Sigmoid colon (tissue), 6 donors: ENCODE measurements at regions not wholly inside any gene's neighbourhood (a gene's known extent, or its start where the extent isn't known, plus 50 kb on each side); places are given as distances from the start of the nearest gene placed in this dataset.
A peak's percentile ranks its signal among the peaks of the same experiment; 100 is the strongest.

Experiments used
- DNase-seq: peaks from one replicate; pipeline ENCODE4 v3.0.0-alpha.2; 2019
- H3K27ac ChIP-seq, 4 donors: fragments of 200-600 bp; sonication (generic); one replicate each; pipeline ENCODE4 v1.5.1; 2016 to 2019; ENCODE audit warnings: mild to moderate bottlenecking in 1 of 4
- H3K27me3 ChIP-seq, 3 donors: fragments of 200-600 bp; sonication (generic); one replicate each; pipeline ENCODE4 v1.5.1; 2019; ENCODE audit warnings: mild to moderate bottlenecking in 1 of 3
- H3K36me3 ChIP-seq, 4 donors: fragments of 200-600 bp; sonication (generic); one replicate each; pipeline ENCODE4 v1.5.1; 2016 to 2019
- H3K4me1 ChIP-seq, 4 donors: fragments of 200-600 bp; sonication (generic); one replicate each; pipeline ENCODE4 v1.5.1; 2017 to 2019
- H3K4me3 ChIP-seq, 4 donors: fragments of 200-600 bp; sonication (generic); one replicate each; pipeline ENCODE4 v1.5.1; 2017 to 2019; ENCODE audit warnings: mild to moderate bottlenecking in 2 of 4, moderate library complexity in 1 of 4
- H3K9me3 ChIP-seq, 4 donors: fragments of 200-600 bp in 3 of 4; sonication (generic) in 3 of 4; one replicate each; pipeline versions ENCODE4 v1.5.1 to v1.6.1; 2013 to 2019
- EP300 ChIP-seq, 4 donors: sonication (generic); formaldehyde crosslinking; IDR thresholded peaks; one replicate each; pipeline ENCODE4 v1.6.1; 2017; ENCODE audit warnings: antibody characterized with exemption in 4 of 4
- POLR2A ChIP-seq, 2 donors: fragments of 450-650 bp; IDR thresholded peaks; one replicate each; pipeline ENCODE4 v1.6.1; 2016; ENCODE audit warnings: antibody characterized with exemption in 2 of 2, mild to moderate bottlenecking in 2 of 2, moderate library complexity in 2 of 2
- POLR2AphosphoS5 ChIP-seq, 4 donors: sonication (generic); formaldehyde crosslinking; IDR thresholded peaks; one replicate each; pipeline ENCODE4 v1.6.1; 2017; ENCODE audit warnings: antibody characterized with exemption in 4 of 4
- WGBS, 2 donors: extraction: QIAGEN DNeasy Blood & Tissue Kit; methylation state at CpG; one replicate each; pipeline ENCODE4 v1.1.7; 2013; 5-methylcytosine and 5-hydroxymethylcytosine counted together
- intact Hi-C: fragments of 100-400 bp; cut with DNase I; formaldehyde crosslinking; loops from one replicate; pipeline ENCODE4 v1.15.1; 2023
- TF ChIP-seq, protein P1 (sequence below), 4 experiments: fragments of 450-650 bp in 3 of 4; fragments of 200-600 bp in 1 of 4; IDR thresholded peaks; one replicate each; pipeline ENCODE4 v1.5.1; 2016 to 2019; ENCODE audit warnings: antibody characterized with exemption in 4 of 4, mild to moderate bottlenecking in 3 of 4, moderate library complexity in 2 of 4
- donor health status: healthy with polysubstance abuse.
- donor health status: healthy.

- H3K4me1 ChIP-seq = peaks cover 0 to 58% (median 57%) of the 10 kb centered on the region in 4 donors
- H3K4me3 ChIP-seq = no peak overlapping the region
- no peaks in the 10 kb centered on the region for H3K9me3 ChIP-seq
- WGBS, 2 donors = 73 to 89% methylated on average over 4 of the region's 4 CpGs
- H3K27ac ChIP-seq = peak overlapping the region in 1 of 4 donors; percentile 77
- no peak for TF ChIP-seq POLR2AphosphoS5 (IDR thresholded peaks at IDR 0.05)
- no peak for TF ChIP-seq POLR2A (IDR thresholded peaks at IDR 0.05)
- TF ChIP-seq, protein P1, sequence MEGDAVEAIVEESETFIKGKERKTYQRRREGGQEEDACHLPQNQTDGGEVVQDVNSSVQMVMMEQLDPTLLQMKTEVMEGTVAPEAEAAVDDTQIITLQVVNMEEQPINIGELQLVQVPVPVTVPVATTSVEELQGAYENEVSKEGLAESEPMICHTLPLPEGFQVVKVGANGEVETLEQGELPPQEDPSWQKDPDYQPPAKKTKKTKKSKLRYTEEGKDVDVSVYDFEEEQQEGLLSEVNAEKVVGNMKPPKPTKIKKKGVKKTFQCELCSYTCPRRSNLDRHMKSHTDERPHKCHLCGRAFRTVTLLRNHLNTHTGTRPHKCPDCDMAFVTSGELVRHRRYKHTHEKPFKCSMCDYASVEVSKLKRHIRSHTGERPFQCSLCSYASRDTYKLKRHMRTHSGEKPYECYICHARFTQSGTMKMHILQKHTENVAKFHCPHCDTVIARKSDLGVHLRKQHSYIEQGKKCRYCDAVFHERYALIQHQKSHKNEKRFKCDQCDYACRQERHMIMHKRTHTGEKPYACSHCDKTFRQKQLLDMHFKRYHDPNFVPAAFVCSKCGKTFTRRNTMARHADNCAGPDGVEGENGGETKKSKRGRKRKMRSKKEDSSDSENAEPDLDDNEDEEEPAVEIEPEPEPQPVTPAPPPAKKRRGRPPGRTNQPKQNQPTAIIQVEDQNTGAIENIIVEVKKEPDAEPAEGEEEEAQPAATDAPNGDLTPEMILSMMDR (IDR thresholded peaks at IDR 0.05) = no peak
- no peak for TF ChIP-seq EP300 (IDR thresholded peaks at IDR 0.05)
- DNase-seq = peak; percentile 59
- H3K27me3 ChIP-seq = no peaks in the 10 kb centered on the region
- intact Hi-C loops = loop anchor here (5.0 kb wide), 1 partner anchor 35 kb away; no protein-coding TSS in a partner anchor
- H3K36me3 ChIP-seq = no peaks in the 10 kb centered on the region
These were observed 98.7 kb downstream of the VAPA start for GRCh38 chr18:10012526-10012925.

GRCh38 chr18:10013621-10014543, 100.1 kb downstream of the VAPA start:
- no peak overlapping the region for H3K4me3 ChIP-seq
- intact Hi-C loops = loop anchor here (5.0 kb wide), 1 partner anchor 33 kb away; no protein-coding TSS in a partner anchor
- no peaks in the 10 kb centered on the region for H3K36me3 ChIP-seq
- DNase-seq = peak; percentile 55
- no peaks in the 10 kb centered on the region for H3K9me3 ChIP-seq
- H3K27ac ChIP-seq = no peak overlapping the region
- 80 to 82% methylated on average over 17 of the region's 17 CpGs for WGBS, 2 donors
- TF ChIP-seq, protein P1 (IDR thresholded peaks at IDR 0.05) = no peak
- TF ChIP-seq EP300 (IDR thresholded peaks at IDR 0.05) (no peak), POLR2A (IDR thresholded peaks at IDR 0.05) (no peak), POLR2AphosphoS5 (IDR thresholded peaks at IDR 0.05) (no peak)
- no peaks in the 10 kb centered on the region for H3K27me3 ChIP-seq
- H3K4me1 ChIP-seq = peaks cover 0 to 63% (median 59%) of the 10 kb centered on the region in 4 donors

DNA sequence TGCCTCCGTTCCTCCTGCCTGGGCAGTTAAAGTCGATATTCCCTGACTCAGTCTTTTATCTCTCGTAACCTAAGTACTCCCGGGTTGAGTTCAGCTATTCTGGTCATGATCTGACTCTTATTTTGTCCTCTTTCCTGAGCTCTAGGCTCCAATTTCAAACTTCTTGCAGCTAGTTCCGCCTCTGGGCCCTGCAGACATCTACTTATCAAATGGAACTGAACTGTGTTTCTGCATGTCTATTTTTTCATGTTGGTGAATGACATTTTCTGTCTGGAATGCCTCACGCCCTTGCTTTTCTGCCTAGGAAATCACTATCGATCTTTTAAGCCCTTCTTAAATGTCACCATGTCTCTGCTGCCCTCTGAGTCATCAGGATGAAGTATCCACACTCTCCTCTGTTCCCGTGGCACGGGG, 101.5 kb downstream of the VAPA start:
- H3K4me1 ChIP-seq = peaks cover 0 to 53% (median 48%) of the 10 kb centered on the region in 4 donors
- intact Hi-C loops = no loop called here
- H3K4me3 ChIP-seq = no peak overlapping the region
- 84 to 87% methylated on average over 9 of the region's 9 CpGs for WGBS, 2 donors
- peak overlapping the region in 3 of 4 donors; percentile 63 to 75 (median 74) for H3K27ac ChIP-seq
- no peaks in the 10 kb centered on the region for H3K9me3 ChIP-seq
- DNase-seq = no peak
- H3K36me3 ChIP-seq = no peaks in the 10 kb centered on the region
- no peaks in the 10 kb centered on the region for H3K27me3 ChIP-seq
- TF ChIP-seq, protein P1 (IDR thresholded peaks at IDR 0.05) = no peak
- no peak for TF ChIP-seq POLR2A (IDR thresholded peaks at IDR 0.05)
- no peak for TF ChIP-seq EP300 (IDR thresholded peaks at IDR 0.05)
- no peak for TF ChIP-seq POLR2AphosphoS5 (IDR thresholded peaks at IDR 0.05)

GRCh38 chr18:10015941-10016819, 102.4 kb downstream of the VAPA start:
- peak; percentile 78 for DNase-seq
- Histone ChIP-seq H3K36me3 (no peaks in the 10 kb centered on the region), H3K27ac (peak overlapping the region in 3 of 4 donors; percentile 63 to 75 (median 74)), H3K4me3 (no peak overlapping the region), H3K27me3 (no peaks in the 10 kb centered on the region), H3K9me3 (no peaks in the 10 kb centered on the region), H3K4me1 (peaks cover 0 to 46% (median 40%) of the 10 kb centered on the region in 4 donors)
- 59 to 83% methylated on average over 7 of the region's 7 CpGs for WGBS, 2 donors
- intact Hi-C loops = no loop called here
- peak in 2 of 4 donors; percentile 63 to 65 for TF ChIP-seq POLR2AphosphoS5 (IDR thresholded peaks at IDR 0.05)
- peak in 1 of 4 donors; percentile 35 for TF ChIP-seq EP300 (IDR thresholded peaks at IDR 0.05)
- no peak for TF ChIP-seq POLR2A (IDR thresholded peaks at IDR 0.05)
- TF ChIP-seq, protein P1 (IDR thresholded peaks at IDR 0.05) = peak in 3 of 4 experiments; percentile 17 to 26 (median 23)
